ENCODE measurements at regions not wholly inside any gene's neighbourhood (a gene's known extent, or its start where the extent isn't known, plus 50 kb on each side); places are given as distances from the start of the nearest gene placed in this dataset.

DNA sequence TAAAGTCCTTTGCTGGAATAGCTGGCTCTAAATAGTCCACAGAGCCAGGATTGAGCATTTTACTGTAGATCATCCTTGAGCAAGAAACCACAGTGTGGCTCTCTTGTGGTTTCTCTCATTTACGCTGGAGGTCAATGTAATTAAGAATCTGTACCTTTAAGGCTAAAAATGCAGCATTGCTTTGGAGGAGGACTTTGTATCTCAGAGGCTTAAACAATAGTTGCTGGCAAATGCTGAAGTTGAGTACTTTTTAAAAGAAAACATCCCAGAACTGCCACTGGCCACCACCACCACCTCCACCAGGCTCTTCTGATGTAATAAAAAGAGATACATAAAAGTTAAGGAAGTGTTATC lies 177.3 kb upstream of the ADAMTSL1 start:
- TF ChIP-seq, protein P1, sequence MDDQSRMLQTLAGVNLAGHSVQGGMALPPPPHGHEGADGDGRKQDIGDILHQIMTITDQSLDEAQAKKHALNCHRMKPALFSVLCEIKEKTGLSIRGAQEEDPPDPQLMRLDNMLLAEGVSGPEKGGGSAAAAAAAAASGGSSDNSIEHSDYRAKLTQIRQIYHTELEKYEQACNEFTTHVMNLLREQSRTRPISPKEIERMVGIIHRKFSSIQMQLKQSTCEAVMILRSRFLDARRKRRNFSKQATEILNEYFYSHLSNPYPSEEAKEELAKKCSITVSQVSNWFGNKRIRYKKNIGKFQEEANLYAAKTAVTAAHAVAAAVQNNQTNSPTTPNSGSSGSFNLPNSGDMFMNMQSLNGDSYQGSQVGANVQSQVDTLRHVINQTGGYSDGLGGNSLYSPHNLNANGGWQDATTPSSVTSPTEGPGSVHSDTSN (IDR thresholded peaks at IDR 0.05): no peak
- TF ChIP-seq, protein P2, sequence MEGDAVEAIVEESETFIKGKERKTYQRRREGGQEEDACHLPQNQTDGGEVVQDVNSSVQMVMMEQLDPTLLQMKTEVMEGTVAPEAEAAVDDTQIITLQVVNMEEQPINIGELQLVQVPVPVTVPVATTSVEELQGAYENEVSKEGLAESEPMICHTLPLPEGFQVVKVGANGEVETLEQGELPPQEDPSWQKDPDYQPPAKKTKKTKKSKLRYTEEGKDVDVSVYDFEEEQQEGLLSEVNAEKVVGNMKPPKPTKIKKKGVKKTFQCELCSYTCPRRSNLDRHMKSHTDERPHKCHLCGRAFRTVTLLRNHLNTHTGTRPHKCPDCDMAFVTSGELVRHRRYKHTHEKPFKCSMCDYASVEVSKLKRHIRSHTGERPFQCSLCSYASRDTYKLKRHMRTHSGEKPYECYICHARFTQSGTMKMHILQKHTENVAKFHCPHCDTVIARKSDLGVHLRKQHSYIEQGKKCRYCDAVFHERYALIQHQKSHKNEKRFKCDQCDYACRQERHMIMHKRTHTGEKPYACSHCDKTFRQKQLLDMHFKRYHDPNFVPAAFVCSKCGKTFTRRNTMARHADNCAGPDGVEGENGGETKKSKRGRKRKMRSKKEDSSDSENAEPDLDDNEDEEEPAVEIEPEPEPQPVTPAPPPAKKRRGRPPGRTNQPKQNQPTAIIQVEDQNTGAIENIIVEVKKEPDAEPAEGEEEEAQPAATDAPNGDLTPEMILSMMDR (IDR thresholded peaks at IDR 0.05): no peak
- TF ChIP-seq MAX (IDR thresholded peaks at IDR 0.05) (no peak), POLR2A (IDR thresholded peaks at IDR 0.05; ENCODE audit: low read length) (no peak), EP300 (IDR thresholded peaks at IDR 0.05) (no peak), MAFK (IDR thresholded peaks at IDR 0.05; ENCODE audit: partially characterized antibody) (no peak)

Data from A549 (cell line).